Testis (tissue), 2 donors: ENCODE measurements at regions not wholly inside any gene's neighbourhood (a gene's known extent, or its start where the extent isn't known, plus 50 kb on each side); places are given as distances from the start of the nearest gene placed in this dataset.

Source experiments
- DNase-seq: peaks from one replicate; pipeline ENCODE4 v3.0.0-alpha.2; 2019
- H3K27ac ChIP-seq, 2 donors: fragments of 200-600 bp; sonication (generic); one replicate each; pipeline ENCODE4 v1.5.1; 2019
- H3K27me3 ChIP-seq: fragments of 200-600 bp; sonication (generic); one replicate; pipeline ENCODE4 v1.5.1; 2019
- H3K36me3 ChIP-seq: fragments of 200-600 bp; sonication (generic); one replicate; pipeline ENCODE4 v1.5.1; 2017; ENCODE audit warnings: low read depth; ENCODE audit errors: missing control alignments
- H3K4me1 ChIP-seq: fragments of 200-600 bp; sonication (generic); one replicate; pipeline ENCODE4 v1.5.1; 2019
- H3K4me3 ChIP-seq, 2 donors: fragments of 200-600 bp; sonication (generic); one replicate each; pipeline ENCODE4 v1.5.1; 2017 to 2019
- H3K9me3 ChIP-seq: fragments of 200-600 bp; sonication (generic); one replicate; pipeline ENCODE4 v1.5.1; 2017
- POLR2A ChIP-seq: fragments of 450-650 bp; IDR thresholded peaks from one replicate; pipeline ENCODE4 v1.6.1; 2017; ENCODE audit warnings: antibody characterized with exemption, mild to moderate bottlenecking, moderate library complexity
- WGBS, 2 donors: methylation state at CpG; one replicate each; pipeline ENCODE4 v1.1.5; 2018; 5-methylcytosine and 5-hydroxymethylcytosine counted together
- intact Hi-C: fragments of 100-400 bp; cut with DNase I; formaldehyde crosslinking; loops from one replicate; pipeline ENCODE4 v1.15.1; 2023; ENCODE audit warnings: low total_unique reads
- TF ChIP-seq, protein P1 (sequence below), 3 experiments: fragments of 450-650 bp in 2 of 3; fragments of 200-600 bp in 1 of 3; sonication (generic) in 1 of 3; IDR thresholded peaks; one replicate each; pipeline ENCODE4 v1.5.1; 2016 to 2019; ENCODE audit warnings: antibody characterized with exemption in 3 of 3, mild to moderate bottlenecking in 2 of 3, moderate library complexity in 1 of 3

DNA sequence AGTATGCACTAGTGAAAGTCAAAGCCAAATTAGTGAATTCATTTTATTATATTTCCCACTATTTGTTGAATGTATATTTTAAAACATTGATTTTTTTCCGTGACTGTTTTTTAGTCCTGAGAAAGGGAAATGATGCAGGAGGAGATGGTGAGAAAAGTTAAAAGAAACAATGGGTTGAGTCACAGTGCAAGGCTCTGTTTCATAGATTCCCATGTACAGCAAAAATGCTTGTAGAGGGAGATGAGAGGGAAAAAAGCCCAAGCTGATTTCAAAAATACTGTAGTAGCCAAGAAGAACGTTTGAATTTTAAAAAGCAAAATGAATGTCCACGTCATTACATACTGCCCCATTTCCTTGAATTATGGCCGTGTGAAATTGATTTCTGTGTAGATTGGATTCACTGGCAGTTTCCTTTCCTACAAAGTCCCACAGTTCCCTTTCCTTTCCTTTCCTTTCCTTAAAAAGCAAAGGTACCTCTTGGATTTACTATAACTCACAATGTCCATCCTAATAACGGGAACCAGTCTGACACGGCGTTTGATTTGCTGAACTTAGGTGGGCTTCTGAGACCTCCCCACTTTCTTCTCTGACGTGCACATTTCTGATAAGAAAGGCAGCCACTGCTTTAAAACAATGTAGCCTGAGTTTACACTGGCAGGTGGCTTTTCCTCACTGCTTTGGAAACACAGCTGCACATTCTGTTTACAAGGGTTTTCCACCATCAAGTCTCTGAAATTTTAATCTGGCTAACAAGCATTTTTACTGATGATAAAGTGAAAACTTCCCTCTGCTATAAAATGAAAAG is 63.7 kb downstream of the SPCS3 start:
- 27 to 38% methylated on average over 8 of the region's 8 CpGs for WGBS, 2 donors
- Histone ChIP-seq H3K9me3 (no peaks in the 10 kb centered on the region), H3K36me3 (no peaks in the 10 kb centered on the region), H3K4me1 (no peaks in the 10 kb centered on the region), H3K4me3 (no peak overlapping the region), H3K27me3 (no peaks in the 10 kb centered on the region), H3K27ac (no peak overlapping the region)
- TF ChIP-seq, protein P1, sequence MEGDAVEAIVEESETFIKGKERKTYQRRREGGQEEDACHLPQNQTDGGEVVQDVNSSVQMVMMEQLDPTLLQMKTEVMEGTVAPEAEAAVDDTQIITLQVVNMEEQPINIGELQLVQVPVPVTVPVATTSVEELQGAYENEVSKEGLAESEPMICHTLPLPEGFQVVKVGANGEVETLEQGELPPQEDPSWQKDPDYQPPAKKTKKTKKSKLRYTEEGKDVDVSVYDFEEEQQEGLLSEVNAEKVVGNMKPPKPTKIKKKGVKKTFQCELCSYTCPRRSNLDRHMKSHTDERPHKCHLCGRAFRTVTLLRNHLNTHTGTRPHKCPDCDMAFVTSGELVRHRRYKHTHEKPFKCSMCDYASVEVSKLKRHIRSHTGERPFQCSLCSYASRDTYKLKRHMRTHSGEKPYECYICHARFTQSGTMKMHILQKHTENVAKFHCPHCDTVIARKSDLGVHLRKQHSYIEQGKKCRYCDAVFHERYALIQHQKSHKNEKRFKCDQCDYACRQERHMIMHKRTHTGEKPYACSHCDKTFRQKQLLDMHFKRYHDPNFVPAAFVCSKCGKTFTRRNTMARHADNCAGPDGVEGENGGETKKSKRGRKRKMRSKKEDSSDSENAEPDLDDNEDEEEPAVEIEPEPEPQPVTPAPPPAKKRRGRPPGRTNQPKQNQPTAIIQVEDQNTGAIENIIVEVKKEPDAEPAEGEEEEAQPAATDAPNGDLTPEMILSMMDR (IDR thresholded peaks at IDR 0.05) = no peak
- no peak for TF ChIP-seq POLR2A
- DNase-seq = no peak
- intact Hi-C loops = no loop called here

- H3K27ac ChIP-seq = no peak overlapping the region
- H3K27me3 ChIP-seq = no peaks in the 10 kb centered on the region
- H3K9me3 ChIP-seq = no peaks in the 10 kb centered on the region
- intact Hi-C loops = no loop called here
- H3K4me1 ChIP-seq = no peaks in the 10 kb centered on the region
- H3K4me3 ChIP-seq = no peak overlapping the region
- TF ChIP-seq POLR2A = no peak
- TF ChIP-seq, protein P1 (IDR thresholded peaks at IDR 0.05) = no peak
- 85 to 94% methylated on average over 1 of the region's 1 CpG for WGBS, 2 donors
- H3K36me3 ChIP-seq = no peaks in the 10 kb centered on the region
- DNase-seq = no peak
Measured at GRCh38 chr4:176385601-176386000, 65.8 kb downstream of the SPCS3 start.

GRCh38 chr4:176387571-176387970 is 67.8 kb downstream of the SPCS3 start:
- H3K27me3 ChIP-seq = no peaks in the 10 kb centered on the region
- DNase-seq = no peak
- H3K27ac ChIP-seq = no peak overlapping the region
- H3K4me1 ChIP-seq = no peaks in the 10 kb centered on the region
- no peaks in the 10 kb centered on the region for H3K9me3 ChIP-seq
- intact Hi-C loops = no loop called here
- no peak overlapping the region for H3K4me3 ChIP-seq
- TF ChIP-seq, protein P1 (IDR thresholded peaks at IDR 0.05) = no peak
- no peak for TF ChIP-seq POLR2A
- WGBS, 2 donors = 45 to 48% methylated on average over 1 of the region's 1 CpG
- H3K36me3 ChIP-seq = no peaks in the 10 kb centered on the region

- no peak for DNase-seq
- H3K9me3 ChIP-seq = no peaks in the 10 kb centered on the region
- H3K27me3 ChIP-seq = no peaks in the 10 kb centered on the region
- intact Hi-C loops = no loop called here
- WGBS, 2 donors = 74% methylated on average over 4 of the region's 4 CpGs
- no peaks in the 10 kb centered on the region for H3K36me3 ChIP-seq
- H3K27ac ChIP-seq = no peak overlapping the region
- TF ChIP-seq POLR2A = no peak
- TF ChIP-seq, protein P1 (IDR thresholded peaks at IDR 0.05) = no peak
- H3K4me3 ChIP-seq = no peak overlapping the region
- H3K4me1 ChIP-seq = no peaks in the 10 kb centered on the region
Measured at GRCh38 chr4:176393306-176394013, 73.7 kb downstream of the SPCS3 start.
